NCI-H345 treated with DMSO at 0.1 percent for 48 hours (cell line): ENCODE measurements at regions not wholly inside any gene's neighbourhood (a gene's known extent, or its start where the extent isn't known, plus 50 kb on each side); places are given as distances from the start of the nearest gene placed in this dataset.

Experiments used
- DNase-seq: peaks from one replicate; lab custom pipeline; 2025; ENCODE audit not compliant: unreplicated experiment; lab: John Stamatoyannopoulos, UW

DNA sequence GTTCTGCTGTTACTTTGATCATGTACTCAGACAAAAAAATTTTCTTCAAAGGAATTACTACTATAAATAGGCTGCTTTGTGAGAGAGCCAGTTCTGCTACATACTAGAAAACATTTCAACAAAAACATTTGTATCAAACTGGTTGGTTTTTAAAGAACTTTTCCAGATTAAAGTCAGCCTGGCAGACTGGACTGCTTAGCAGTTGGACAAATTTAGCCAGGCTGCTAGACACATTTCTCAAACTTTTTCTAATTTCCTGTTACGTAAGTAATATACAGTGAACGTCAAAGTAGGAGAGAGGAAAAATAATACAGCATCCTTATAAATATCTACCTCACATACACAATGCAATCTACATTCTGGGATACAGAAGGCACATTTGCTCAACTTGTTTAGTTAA lies 109.5 kb downstream of the SP3 start:
- no peak for DNase-seq
